H1 (cell line): ENCODE measurements at regions not wholly inside any gene's neighbourhood (a gene's known extent, or its start where the extent isn't known, plus 50 kb on each side); places are given as distances from the start of the nearest gene placed in this dataset.

Source experiments
- CTCF ChIA-PET: fragments of 300-600 bp; sonication (Branson Sonifier 250); formaldehyde crosslinking; loops from one replicate; lab custom pipeline; 2021; ENCODE audit not compliant: partially characterized antibody; lab: Charles Lee
- POLR2A ChIA-PET: fragments of 300-600 bp; sonication (Branson Sonifier 250); formaldehyde crosslinking; loops from one replicate; lab custom pipeline; 2021; ENCODE audit warnings: inconsistent platforms; ENCODE audit not compliant: partially characterized antibody; lab: Charles Lee
- DNase-seq, 2 experiments: peaks; one replicate each; pipeline versions ENCODE4 v3.0.0 to v3.0.0-alpha.2; 2010 to 2022; ENCODE audit warnings: low spot score in 2 of 2, low read depth in 1 of 2, mixed read lengths in 1 of 2
- FAIRE-seq: peaks from 2 replicates; lab custom pipeline; 2011; peaks lifted over from hg19 to GRCh38; lab: Jason Lieb, UNC
- H2AFZ ChIP-seq: 2 replicates; pipeline ENCODE4 v1.8.1; 2012; ENCODE audit warnings: low read length, inconsistent platforms
- H2AK5ac ChIP-seq: 2 replicates; pipeline ENCODE4 v1.6.1; 2013; ENCODE audit warnings: low read depth, low read length
- H2BK120ac ChIP-seq: replicated peaks from 2 replicates; pipeline ENCODE3; 2013; ENCODE audit warnings: low read depth, low read length, inconsistent platforms
- H2BK12ac ChIP-seq: 2 replicates; pipeline ENCODE4 v1.6.1; 2013; ENCODE audit warnings: low read depth, low read length
- H2BK15ac ChIP-seq: 2 replicates; pipeline ENCODE4 v1.6.1; 2013; ENCODE audit warnings: low read length
- H2BK20ac ChIP-seq: 2 replicates; pipeline ENCODE4 v1.6.1; 2013; ENCODE audit warnings: low read length
- H2BK5ac ChIP-seq: 2 replicates; pipeline ENCODE4 v1.6.1; 2013; ENCODE audit warnings: low read depth, low read length
- H3K14ac ChIP-seq: 2 replicates; pipeline ENCODE4 v1.6.1; 2013; ENCODE audit warnings: inconsistent platforms; ENCODE audit not compliant: insufficient read length
- H3K18ac ChIP-seq: 2 replicates; pipeline ENCODE4 v1.6.1; 2013; ENCODE audit warnings: low read length; ENCODE audit errors: extremely low read depth
- H3K23ac ChIP-seq: 2 replicates; pipeline ENCODE4 v1.6.1; 2013; ENCODE audit warnings: inconsistent platforms; ENCODE audit not compliant: insufficient read length
- H3K23me2 ChIP-seq: 2 replicates; pipeline ENCODE4 v1.6.1; 2013; ENCODE audit warnings: low read depth, low read length
- H3K27ac ChIP-seq: 2 replicates; pipeline ENCODE4 v1.6.1; 2011; ENCODE audit warnings: low read depth, low read length, inconsistent platforms
- H3K27me3 ChIP-seq, 4 experiments: replicated peaks in 1 of 4; 1 replicate in 1 of 4; 2 replicates in 3 of 4; pipeline versions ENCODE4 v1.6.1 to v1.8.1; 2011 to 2013; ENCODE audit warnings: low read length in 3 of 4, mild to moderate bottlenecking in 3 of 4, inconsistent platforms in 2 of 4, mixed read lengths in 2 of 4, moderate library complexity in 1 of 4; ENCODE audit not compliant: control insufficient read depth in 3 of 4, insufficient read depth in 3 of 4; ENCODE audit errors: extremely low read depth in 1 of 4
- H3K36me3 ChIP-seq, 4 experiments: 2 replicates each; pipeline versions ENCODE4 v1.6.1 to v1.8.1; 2011 to 2013; ENCODE audit warnings: mild to moderate bottlenecking in 4 of 4, low read length in 3 of 4, moderate library complexity in 2 of 4, control low read depth in 1 of 4, inconsistent platforms in 1 of 4; ENCODE audit not compliant: insufficient read depth in 4 of 4, control insufficient read depth in 2 of 4
- H3K4ac ChIP-seq: replicated peaks from 2 replicates; pipeline ENCODE3; 2013; ENCODE audit warnings: low read length, low read depth, mixed read lengths, inconsistent platforms; ENCODE audit not compliant: insufficient read length
- H3K4me1 ChIP-seq, 4 experiments: replicated peaks in 1 of 4; 1 replicate in 1 of 4; 2 replicates in 3 of 4; pipeline versions ENCODE4 v1.6.1 to v1.8.1; 2011 to 2013; ENCODE audit warnings: low read length in 3 of 4, inconsistent platforms in 2 of 4, mixed read lengths in 1 of 4; ENCODE audit not compliant: insufficient read depth in 4 of 4, control insufficient read depth in 3 of 4
- H3K4me2 ChIP-seq, 2 experiments: 2 replicates each; pipeline versions ENCODE4 v1.6.1 to v1.8.1; 2011 to 2013; ENCODE audit warnings: low read depth in 2 of 2, low read length in 2 of 2, control low read depth in 1 of 2, inconsistent platforms in 1 of 2, mild to moderate bottlenecking in 1 of 2; ENCODE audit not compliant: insufficient read depth in 1 of 2
- H3K4me3 ChIP-seq, 4 experiments: fragments of 200-600, 300-600 bp in 1 of 4; sonication (generic), shearing (Covaris generic), sonication (Bioruptor Twin) in 1 of 4; 2 replicates each; pipeline versions ENCODE4 v1.5.1 to v1.8.1; 2011 to 2016; ENCODE audit warnings: low read length in 4 of 4, low read depth in 3 of 4, control low read depth in 2 of 4, inconsistent platforms in 2 of 4, mild to moderate bottlenecking in 2 of 4, mixed read lengths in 1 of 4, moderate library complexity in 1 of 4; ENCODE audit not compliant: insufficient read depth in 2 of 4; ENCODE audit errors: extremely low read depth in 1 of 4
- H3K56ac ChIP-seq: replicated peaks from 2 replicates; pipeline ENCODE3; 2013; ENCODE audit warnings: low read depth, mild to moderate bottlenecking, mixed read lengths, low read length, inconsistent platforms; ENCODE audit not compliant: insufficient read length
- H3K79me1 ChIP-seq: 2 replicates; pipeline ENCODE4 v1.6.1; 2013; ENCODE audit warnings: low read depth, low read length, control low read depth
- H3K79me2 ChIP-seq, 2 experiments: 2 replicates each; pipeline versions ENCODE4 v1.6.1 to v1.8.1; 2012 to 2013; ENCODE audit warnings: low read length in 2 of 2, mild to moderate bottlenecking in 2 of 2, inconsistent platforms in 1 of 2; ENCODE audit not compliant: insufficient read depth in 2 of 2, control insufficient read depth in 1 of 2
- H3K9ac ChIP-seq, 4 experiments: replicated peaks in 1 of 4; 1 replicate in 1 of 4; 2 replicates in 3 of 4; pipeline versions ENCODE4 v1.6.1 to v1.8.1; 2011 to 2013; ENCODE audit warnings: low read depth in 3 of 4, low read length in 3 of 4, control low read depth in 2 of 4, mild to moderate bottlenecking in 2 of 4, moderate library complexity in 2 of 4, inconsistent platforms in 1 of 4; ENCODE audit errors: extremely low read depth in 1 of 4
- H3K9me3 ChIP-seq, 2 experiments: 2 replicates each; pipeline versions ENCODE4 v1.6.1 to v1.8.1; 2012 to 2013; ENCODE audit warnings: mild to moderate bottlenecking in 2 of 2, moderate library complexity in 2 of 2, control low read depth in 1 of 2, inconsistent platforms in 1 of 2, low read depth in 1 of 2, low read length in 1 of 2, mixed read lengths in 1 of 2; ENCODE audit not compliant: insufficient read depth in 2 of 2
- H4K20me1 ChIP-seq, 2 experiments: replicated peaks in 1 of 2; 2 replicates each; pipeline versions ENCODE3 to v1.8.1; 2011 to 2013; ENCODE audit warnings: inconsistent platforms in 2 of 2, low read length in 2 of 2, mild to moderate bottlenecking in 1 of 2; ENCODE audit not compliant: insufficient read depth in 2 of 2, control insufficient read depth in 1 of 2
- H4K5ac ChIP-seq: 2 replicates; pipeline ENCODE4 v1.6.1; 2013; ENCODE audit warnings: low read length, low read depth, mixed read lengths, inconsistent platforms; ENCODE audit not compliant: insufficient read length
- H4K8ac ChIP-seq: 2 replicates; pipeline ENCODE4 v1.8.0; 2013; ENCODE audit warnings: mild to moderate bottlenecking, moderate library complexity, low read length, inconsistent platforms; ENCODE audit not compliant: insufficient read depth; ENCODE audit errors: extremely low read depth
- H4K91ac ChIP-seq: replicated peaks from 2 replicates; pipeline ENCODE3; 2013; ENCODE audit warnings: low read length, mixed read lengths, inconsistent platforms; ENCODE audit not compliant: insufficient read length
- TBP ChIP-seq: IDR thresholded peaks from 2 replicates; pipeline ENCODE4 v1.6.1; 2011; ENCODE audit warnings: low read depth, low read length, improper control_type of control experiment
- WGBS, 2 experiments: shearing (Covaris generic) in 1 of 2; methylation state at CpG; one replicate each; pipeline versions ENCODE4 v1.1.6 to v1.1.7; 2013 to 2015; ENCODE audit warnings: low lambda C conversion rate in 2 of 2, mixed read lengths in 2 of 2, inconsistent platforms in 1 of 2, low coverage in 1 of 2, missing lambda C conversion rate in 1 of 2; ENCODE audit not compliant: insufficient replicate concordance in 2 of 2, insufficient coverage in 1 of 2, insufficient read length in 1 of 2; ENCODE audit errors: extremely low coverage in 1 of 2, missing lambda C conversion rate in 1 of 2; 5-methylcytosine and 5-hydroxymethylcytosine counted together

DNA sequence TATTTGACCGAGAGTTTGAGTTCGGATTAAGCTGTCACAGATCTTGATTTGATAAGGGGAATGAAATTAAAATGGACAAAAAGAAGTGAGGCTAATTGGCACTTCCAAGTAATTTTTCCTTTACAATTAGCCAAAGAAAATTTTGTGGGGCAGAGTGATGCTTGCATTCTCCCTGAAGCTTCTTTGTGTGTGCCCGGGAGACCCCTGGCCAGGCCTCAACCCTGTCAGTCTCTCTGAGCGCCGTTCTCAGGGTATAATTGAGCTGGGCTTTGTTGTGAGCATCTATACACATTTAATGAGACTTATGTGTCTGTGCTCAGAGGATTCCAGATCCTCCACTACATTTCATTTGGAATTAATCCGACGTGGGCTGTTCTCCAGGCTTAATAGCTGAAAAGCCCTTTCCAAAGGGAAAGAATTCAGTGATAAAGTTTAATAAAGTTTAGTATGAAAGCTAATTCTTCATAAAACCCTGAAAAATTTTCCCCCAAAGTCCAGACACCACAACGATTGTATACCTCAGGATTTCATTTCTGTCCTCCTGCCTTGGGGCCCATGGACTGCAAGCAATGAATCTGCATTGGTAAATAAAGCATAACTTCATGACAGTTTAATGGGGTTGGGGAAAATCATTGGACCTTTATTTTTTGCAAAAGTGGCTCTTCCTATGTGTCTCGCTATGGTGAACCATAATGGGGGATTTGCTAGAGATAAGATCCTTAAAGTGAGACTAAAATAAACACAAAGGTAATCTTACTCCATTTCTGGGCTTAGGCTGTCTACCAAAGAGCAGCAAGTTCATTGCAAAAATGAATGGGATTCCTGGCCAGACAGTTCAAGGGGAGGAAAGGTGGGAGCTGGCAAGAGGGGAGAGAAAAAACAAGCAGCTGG lies 292.6 kb downstream of the C12orf75 start:
- no peak overlapping the region for H3K27ac ChIP-seq
- no peak for DNase-seq
- H4K5ac ChIP-seq, result no peak overlapping the region
- CTCF ChIA-PET, result interaction anchor here (0.7 to 2.7 kb wide), 4 partner anchors 11 to 83 kb away, joined by 3 to 10 read pairs (median 4); no protein-coding TSS in a partner anchor
- H3K79me2 ChIP-seq, result no peaks in the 10 kb centered on the region
- H3K27me3 ChIP-seq, result no peaks in the 10 kb centered on the region
- H3K14ac ChIP-seq, result no peak overlapping the region
- no peak overlapping the region for H3K9ac ChIP-seq
- no peaks in the 10 kb centered on the region for H4K20me1 ChIP-seq
- no peak overlapping the region for H2BK12ac ChIP-seq
- no peaks in the 10 kb centered on the region; a peak in 2 of 7 replicates for H3K4me1 ChIP-seq
- H3K4ac ChIP-seq, result no peak overlapping the region
- no peaks in the 10 kb centered on the region for H3K9me3 ChIP-seq
- no peak overlapping the region for H3K23ac ChIP-seq
- H2BK120ac ChIP-seq, result no peak overlapping the region
- no peak overlapping the region for H4K8ac ChIP-seq
- H3K56ac ChIP-seq, result no peak overlapping the region
- H3K4me2 ChIP-seq, result no peak overlapping the region
- WGBS, 2 experiments, result 95% methylated on average over 9 of the region's 9 CpGs; no CpG with 5 or more reads in 1 of the 2 experiments
- FAIRE-seq, result no peak
- H4K91ac ChIP-seq, result no peak overlapping the region
- no peak overlapping the region for H2AFZ ChIP-seq
- H3K23me2 ChIP-seq, result no peaks in the 10 kb centered on the region
- H3K36me3 ChIP-seq, result no peaks in the 10 kb centered on the region
- H2AK5ac ChIP-seq, result no peak overlapping the region
- no peak overlapping the region for H3K18ac ChIP-seq
- no peak overlapping the region for H2BK5ac ChIP-seq
- no peak overlapping the region for H3K4me3 ChIP-seq
- POLR2A ChIA-PET, result interaction anchor here (1.1 kb wide), 1 partner anchor 19 kb away, joined by 3 read pairs; no protein-coding TSS in a partner anchor
- no peak overlapping the region for H2BK20ac ChIP-seq
- H2BK15ac ChIP-seq, result no peak overlapping the region
- H3K79me1 ChIP-seq, result no peaks in the 10 kb centered on the region
- no peak for TF ChIP-seq TBP
